ENCODE measurements at regions not wholly inside any gene's neighbourhood (a gene's known extent, or its start where the extent isn't known, plus 50 kb on each side); places are given as distances from the start of the nearest gene placed in this dataset.

DNA sequence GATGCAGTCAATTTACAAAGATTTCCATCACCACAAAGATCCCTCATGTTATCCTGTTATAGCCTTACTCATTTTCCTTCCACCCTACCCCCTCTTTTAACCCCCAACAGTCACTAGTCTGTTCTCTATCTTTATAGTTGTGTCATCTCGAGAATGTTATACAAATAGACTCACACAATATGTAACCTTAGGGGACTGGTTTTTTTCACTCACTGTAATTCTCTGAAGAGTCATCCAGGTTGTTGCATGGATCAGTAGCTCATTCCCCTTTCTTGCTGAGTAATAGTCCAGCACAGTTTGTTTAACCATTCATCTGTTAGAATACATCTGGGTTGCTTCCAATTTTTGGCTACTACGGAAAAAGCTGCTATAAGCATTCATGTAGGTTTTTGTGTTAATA is 121.1 kb upstream of the PDE1C start:
- TF ChIP-seq, protein P1, sequence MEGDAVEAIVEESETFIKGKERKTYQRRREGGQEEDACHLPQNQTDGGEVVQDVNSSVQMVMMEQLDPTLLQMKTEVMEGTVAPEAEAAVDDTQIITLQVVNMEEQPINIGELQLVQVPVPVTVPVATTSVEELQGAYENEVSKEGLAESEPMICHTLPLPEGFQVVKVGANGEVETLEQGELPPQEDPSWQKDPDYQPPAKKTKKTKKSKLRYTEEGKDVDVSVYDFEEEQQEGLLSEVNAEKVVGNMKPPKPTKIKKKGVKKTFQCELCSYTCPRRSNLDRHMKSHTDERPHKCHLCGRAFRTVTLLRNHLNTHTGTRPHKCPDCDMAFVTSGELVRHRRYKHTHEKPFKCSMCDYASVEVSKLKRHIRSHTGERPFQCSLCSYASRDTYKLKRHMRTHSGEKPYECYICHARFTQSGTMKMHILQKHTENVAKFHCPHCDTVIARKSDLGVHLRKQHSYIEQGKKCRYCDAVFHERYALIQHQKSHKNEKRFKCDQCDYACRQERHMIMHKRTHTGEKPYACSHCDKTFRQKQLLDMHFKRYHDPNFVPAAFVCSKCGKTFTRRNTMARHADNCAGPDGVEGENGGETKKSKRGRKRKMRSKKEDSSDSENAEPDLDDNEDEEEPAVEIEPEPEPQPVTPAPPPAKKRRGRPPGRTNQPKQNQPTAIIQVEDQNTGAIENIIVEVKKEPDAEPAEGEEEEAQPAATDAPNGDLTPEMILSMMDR (conservative IDR thresholded peaks at IDR 0.05; ENCODE audit: low read length): no peak
- no peak for TF ChIP-seq EZH2phosphoT487 (IDR thresholded peaks at IDR 0.05; ENCODE audit: borderline replicate concordance, low read depth, low read length)
